NCI-H446 (cell line): ENCODE measurements at regions not wholly inside any gene's neighbourhood (a gene's known extent, or its start where the extent isn't known, plus 50 kb on each side); places are given as distances from the start of the nearest gene placed in this dataset.

Source experiments
- DNase-seq, 2 experiments: peaks; one replicate each; lab custom pipeline; 2025; lab: John Stamatoyannopoulos, UW

GRCh38 chr6:87851674-87852299 is 149.8 kb upstream of the AKIRIN2 start:
- no peak for DNase-seq

DNA sequence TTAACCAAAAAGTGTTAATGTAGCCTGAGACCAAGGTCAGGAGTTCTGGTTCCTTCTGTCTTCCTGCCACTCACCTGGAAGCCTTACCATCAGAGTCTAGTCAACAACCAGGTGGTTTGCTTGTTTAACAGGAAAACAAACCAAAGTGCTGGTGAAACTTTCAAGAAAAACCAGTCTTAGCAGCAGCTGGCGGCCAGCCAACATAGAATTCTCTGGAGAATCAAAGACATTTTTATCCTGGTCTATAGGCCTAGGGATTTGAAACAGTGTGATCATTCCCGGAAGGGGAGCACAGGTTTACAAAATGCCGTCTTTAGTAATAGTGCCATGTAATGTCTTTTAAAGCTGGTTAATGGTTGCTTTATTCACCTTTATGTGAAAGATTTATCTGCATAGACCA is 146.6 kb upstream of the AKIRIN2 start:
- DNase-seq: peak in 1 of 2 experiments; percentile 38

DNA sequence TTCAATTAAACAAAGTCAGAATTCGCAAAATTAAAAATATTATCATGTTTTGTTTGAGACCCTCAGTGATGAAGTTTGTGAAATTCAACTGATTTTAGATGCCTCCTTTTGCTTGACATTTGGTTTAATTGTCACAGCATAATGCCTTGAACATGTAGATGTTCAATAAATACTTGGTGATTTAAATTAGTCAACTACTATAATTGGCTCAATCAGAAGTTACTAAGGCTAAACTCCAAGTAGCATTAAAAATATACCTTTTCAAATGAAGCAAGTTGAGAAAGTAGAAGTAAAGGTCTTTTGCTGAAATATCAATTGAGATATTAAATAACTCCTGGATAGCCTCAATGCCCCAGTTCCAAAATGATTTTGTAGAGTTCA is 145.8 kb upstream of the AKIRIN2 start:
- no peak for DNase-seq

- DNase-seq: no peak
These were observed 145.2 kb upstream of the AKIRIN2 start for GRCh38 chr6:87847135-87847829.

DNA sequence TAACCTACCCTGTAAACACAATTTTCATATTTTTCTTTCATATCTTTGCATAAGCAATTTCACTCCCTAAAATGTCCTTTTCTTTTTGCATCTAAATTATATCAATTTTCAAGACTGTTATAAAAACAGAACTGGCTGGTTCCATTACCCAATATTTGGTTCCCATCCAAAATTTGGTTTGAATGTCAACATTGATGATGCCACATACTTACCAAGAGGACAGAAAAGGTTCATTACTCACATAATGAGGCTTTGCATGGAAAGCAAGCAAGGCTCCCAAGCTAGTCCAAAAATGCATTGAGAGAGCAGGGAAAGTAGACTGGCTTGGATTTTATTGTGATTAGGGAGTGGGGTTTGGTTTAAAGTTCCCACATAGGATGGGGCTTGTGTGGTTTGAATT is 144.4 kb upstream of the AKIRIN2 start:
- DNase-seq: peak in 1 of 2 experiments; percentile 13

- no peak for DNase-seq
These were observed 138.3 kb upstream of the AKIRIN2 start for GRCh38 chr6:87840324-87840723.

DNA sequence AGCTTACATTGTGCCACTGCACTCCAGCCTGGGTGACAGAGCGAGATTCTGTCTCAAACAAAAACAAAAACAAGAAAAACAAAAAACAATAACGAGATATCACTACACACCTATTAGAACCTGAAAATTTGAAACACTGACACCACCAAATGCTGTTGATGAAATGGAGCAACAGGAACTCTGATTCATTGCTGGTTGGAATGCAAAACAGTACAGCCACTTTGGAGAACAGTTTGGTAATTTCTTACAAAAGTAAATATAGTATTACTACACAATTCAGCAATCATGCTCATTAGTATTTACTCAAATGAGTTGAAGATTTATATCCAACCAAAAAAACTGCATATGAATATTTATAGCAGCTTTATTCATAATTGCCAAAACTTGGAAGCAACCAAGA is 135.8 kb upstream of the AKIRIN2 start:
- no peak for DNase-seq

DNA sequence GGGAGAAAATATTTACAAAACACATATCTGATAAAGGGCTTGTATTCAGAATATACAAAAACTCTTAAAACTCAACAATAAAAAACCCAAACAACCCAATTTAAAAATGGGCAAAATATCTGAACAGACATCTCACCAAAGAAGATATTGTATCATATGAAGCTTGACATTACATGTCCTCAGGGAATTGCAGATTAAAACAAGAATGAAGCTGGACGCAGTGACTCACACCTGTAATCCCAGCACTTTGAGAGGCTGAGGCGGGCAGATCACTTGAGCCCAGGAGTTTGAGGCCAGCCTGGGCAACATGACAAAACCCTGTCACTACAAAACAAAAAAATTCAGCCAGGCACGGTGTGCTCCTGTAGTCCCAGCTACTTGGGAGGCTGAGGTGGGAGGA is 135.4 kb upstream of the AKIRIN2 start:
- no peak for DNase-seq

GRCh38 chr6:87832025-87832825 is 130.2 kb upstream of the AKIRIN2 start:
- peak in 1 of 2 experiments; percentile 29 for DNase-seq

DNA sequence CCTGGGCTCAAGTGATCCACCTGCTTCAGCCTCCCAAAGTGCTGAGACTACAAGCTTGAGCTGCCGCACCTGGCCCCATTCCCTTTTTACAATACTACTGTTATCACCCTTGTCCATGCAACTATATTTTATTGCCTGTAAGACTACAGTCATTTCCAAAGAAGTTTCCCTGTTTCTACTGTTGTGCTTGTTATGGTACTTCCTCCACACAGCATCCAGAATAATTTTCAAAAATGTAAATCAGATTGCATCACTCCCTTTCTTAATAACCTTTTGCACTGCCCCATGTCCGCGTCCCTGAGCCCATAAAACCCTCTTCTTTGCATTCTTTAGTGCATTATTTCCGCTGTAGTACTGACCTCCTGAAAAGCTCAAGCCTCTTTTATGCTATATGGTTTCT is 128.9 kb upstream of the AKIRIN2 start:
- DNase-seq: no peak

DNA sequence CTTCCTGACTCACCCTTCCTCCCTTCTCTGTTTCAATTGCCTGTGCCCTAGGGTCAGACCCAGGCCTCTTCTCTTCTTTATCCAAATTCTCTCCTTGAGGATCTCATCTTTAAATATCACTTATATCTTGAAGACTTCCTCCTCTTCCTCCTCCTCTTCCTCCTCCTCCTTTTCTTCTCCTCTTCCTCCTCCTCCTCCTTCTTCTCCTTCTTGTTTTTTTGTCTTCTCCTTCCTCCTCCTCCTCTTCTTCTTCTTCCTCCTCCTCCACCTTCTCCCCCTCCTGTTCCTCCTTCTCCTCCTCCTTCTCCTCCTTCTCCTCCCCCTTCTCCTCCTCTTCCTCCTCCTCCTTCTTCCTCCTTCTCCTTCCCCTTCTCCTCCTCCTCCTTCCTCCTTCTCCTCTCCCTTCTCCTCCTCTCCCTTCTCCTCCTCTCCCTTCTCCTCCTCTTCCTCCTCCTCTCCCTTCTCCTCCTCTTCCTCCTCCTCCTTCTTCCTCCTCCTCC is 127.6 kb upstream of the AKIRIN2 start:
- no peak for DNase-seq

DNA sequence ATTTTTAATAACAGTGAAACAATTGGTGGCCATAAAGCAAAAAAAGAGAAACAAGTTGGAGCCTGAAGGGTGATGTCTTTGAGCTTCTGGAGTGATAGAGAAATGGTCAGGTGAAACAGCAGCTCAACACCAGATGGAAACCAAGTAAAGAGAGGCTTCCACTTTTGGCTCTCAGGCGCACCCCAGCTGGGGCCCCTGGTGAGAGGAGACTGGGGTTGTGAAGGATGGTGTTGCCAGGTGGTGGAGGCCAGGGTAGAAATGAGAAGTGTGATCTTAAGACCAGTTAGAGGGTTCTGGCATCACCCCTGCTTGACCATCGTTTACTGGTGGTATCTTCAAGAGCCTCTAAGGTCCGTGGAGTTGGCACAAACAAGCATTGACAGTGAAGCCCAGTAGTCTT is 126.0 kb upstream of the AKIRIN2 start:
- no peak for DNase-seq

- DNase-seq: no peak
These were observed 125.3 kb upstream of the AKIRIN2 start for GRCh38 chr6:87827346-87827745.

GRCh38 chr6:87826424-87826823 is 124.4 kb upstream of the AKIRIN2 start:
- DNase-seq: no peak

- no peak for DNase-seq
These were observed 123.8 kb upstream of the AKIRIN2 start for GRCh38 chr6:87825821-87826221.

GRCh38 chr6:87824958-87825491 is 123.0 kb upstream of the AKIRIN2 start:
- DNase-seq: no peak

GRCh38 chr6:87822011-87822410 is 120.0 kb upstream of the AKIRIN2 start:
- DNase-seq: no peak

GRCh38 chr6:87820343-87820984 is 118.4 kb upstream of the AKIRIN2 start:
- no peak for DNase-seq

DNA sequence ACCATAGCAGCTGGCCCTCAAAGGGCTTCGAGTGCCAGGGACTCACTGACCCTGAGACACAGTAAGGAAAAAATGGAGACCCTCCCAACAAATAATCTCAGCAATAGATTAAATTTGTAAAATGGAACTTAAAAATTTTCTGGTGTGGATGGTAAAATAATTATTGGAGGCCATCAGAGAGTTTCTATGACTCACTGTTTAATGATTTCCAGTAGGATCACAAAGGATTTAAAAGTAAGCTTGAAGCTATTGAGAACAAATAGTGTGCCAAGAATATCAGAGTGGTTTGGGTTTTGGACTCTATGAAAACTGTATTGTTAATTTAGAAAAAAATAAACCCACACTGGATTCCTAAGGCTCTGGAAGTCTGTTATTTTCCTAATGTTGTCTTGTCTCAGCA is 115.2 kb upstream of the AKIRIN2 start:
- DNase-seq: no peak

DNA sequence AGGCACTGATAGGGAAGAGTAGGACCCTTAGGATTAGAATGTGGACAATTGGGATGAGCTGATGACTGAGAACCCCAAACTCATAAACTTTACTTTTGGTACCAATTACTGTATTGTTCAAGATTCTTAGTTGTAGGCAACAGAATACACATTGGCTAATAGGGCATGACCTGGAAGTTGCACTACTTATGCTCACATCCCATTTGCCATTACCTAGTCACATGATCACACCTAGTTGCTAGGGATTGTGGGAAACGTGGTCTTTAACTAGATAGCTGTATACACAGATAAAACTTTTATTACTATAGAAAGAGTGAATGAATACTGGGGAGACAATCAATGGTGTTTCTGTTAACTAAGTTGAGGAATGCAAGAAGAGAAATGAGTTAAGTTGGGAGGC is 113.4 kb upstream of the AKIRIN2 start:
- no peak for DNase-seq

DNA sequence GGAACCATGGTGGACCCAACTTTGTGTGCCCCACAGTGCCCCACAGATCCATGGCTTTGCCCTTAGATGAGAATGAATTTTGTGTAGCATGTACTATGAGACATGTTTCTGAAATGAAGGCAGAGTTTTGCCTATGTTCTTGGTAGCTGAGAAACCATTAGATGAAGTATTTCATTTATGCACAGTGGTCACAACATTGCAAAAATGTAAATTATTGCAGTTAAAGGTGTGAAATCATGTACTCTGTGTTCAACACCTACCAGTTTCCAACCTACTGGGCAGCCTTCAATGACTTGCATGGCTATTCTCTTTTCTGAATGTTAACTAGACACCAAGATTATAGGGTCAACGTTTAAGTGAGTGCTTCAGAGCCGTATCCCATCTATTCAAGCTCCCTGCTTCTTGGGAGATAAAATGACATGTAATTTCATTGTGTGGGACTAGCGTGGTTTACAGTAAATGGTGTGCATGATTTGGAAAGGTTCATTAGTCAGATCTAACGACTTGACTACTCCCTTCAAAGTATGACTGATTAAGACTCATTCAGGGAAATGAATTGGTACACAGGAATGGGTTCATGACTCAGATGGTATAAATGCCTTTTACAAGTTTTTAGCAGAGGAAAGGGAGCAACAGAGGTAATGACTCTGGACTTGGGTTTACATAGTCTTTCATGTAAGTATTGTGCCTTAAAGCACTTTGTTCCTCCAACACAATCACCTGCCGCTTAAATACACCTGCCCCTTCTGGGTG is 106.1 kb upstream of the AKIRIN2 start:
- no peak for DNase-seq
